Neural progenitor cell (in vitro differentiated cells): ENCODE measurements at regions not wholly inside any gene's neighbourhood (a gene's known extent, or its start where the extent isn't known, plus 50 kb on each side); places are given as distances from the start of the nearest gene placed in this dataset.

ENCODE experiments used
- DNase-seq: peaks from one replicate; pipeline ENCODE4 v3.0.0-alpha.2; 2016; ENCODE audit warnings: low spot score
- H2AFZ ChIP-seq: fragments of 200-600 bp; sonication (generic); replicated peaks from 2 replicates; pipeline ENCODE4 v1.6.1; 2016; ENCODE audit warnings: antibody characterized with exemption
- H3F3A ChIP-seq: fragments of 200-600 bp; sonication (generic); 2 replicates; pipeline ENCODE4 v1.6.1; 2016; ENCODE audit warnings: antibody characterized with exemption, low read depth
- H3K27ac ChIP-seq: fragments of 200-600 bp; sonication (generic); 2 replicates; pipeline ENCODE4 v1.5.1; 2016; ENCODE audit warnings: mild to moderate bottlenecking
- H3K27me3 ChIP-seq: fragments of 200-600 bp; sonication (generic); 2 replicates; pipeline ENCODE4 v1.6.1; 2016; ENCODE audit warnings: mild to moderate bottlenecking, moderate library complexity
- H3K36me3 ChIP-seq: fragments of 200-600 bp; sonication (generic); 2 replicates; pipeline ENCODE4 v1.5.1; 2016
- H3K4me1 ChIP-seq: fragments of 200-600 bp; sonication (generic); 2 replicates; pipeline ENCODE4 v1.6.1; 2016; ENCODE audit warnings: mixed run types
- H3K4me2 ChIP-seq: fragments of 200-600 bp; sonication (generic); 2 replicates; pipeline ENCODE4 v1.6.1; 2016
- H3K4me3 ChIP-seq: fragments of 200-600 bp; sonication (generic); 2 replicates; pipeline ENCODE4 v1.5.1; 2016
- H3K79me2 ChIP-seq: fragments of 200-600 bp; sonication (generic); 2 replicates; pipeline ENCODE4 v1.6.1; 2016; ENCODE audit warnings: low read depth
- H3K9ac ChIP-seq: fragments of 200-600 bp; sonication (generic); 2 replicates; pipeline ENCODE4 v1.6.1; 2016
- H3K9me3 ChIP-seq: fragments of 200-600 bp; sonication (generic); 2 replicates; pipeline ENCODE4 v1.5.1; 2016; ENCODE audit warnings: low read depth
- H4K20me1 ChIP-seq: fragments of 200-600 bp; sonication (generic); 2 replicates; pipeline ENCODE4 v1.6.1; 2016; ENCODE audit warnings: low read depth
- H3K27ac Mint-ChIP-seq: 3 replicates; pipeline ENCODE4 v1.8.0; 2021; ENCODE audit warnings: mixed read lengths
- H3K27me3 Mint-ChIP-seq: 2 replicates; pipeline ENCODE4 v1.8.0; 2022; ENCODE audit warnings: low read depth, mild to moderate bottlenecking, inconsistent platforms, moderate library complexity, mixed read lengths; ENCODE audit not compliant: insufficient read depth
- H3K36me3 Mint-ChIP-seq: 3 replicates; pipeline ENCODE4 v1.8.0; 2021; ENCODE audit warnings: mixed read lengths
- H3K4me1 Mint-ChIP-seq: 3 replicates; pipeline ENCODE4 v1.8.0; 2021; ENCODE audit warnings: mixed read lengths
- H3K4me3 Mint-ChIP-seq: 3 replicates; pipeline ENCODE4 v1.8.0; 2021; ENCODE audit warnings: mild to moderate bottlenecking, moderate library complexity, mixed read lengths
- H3K9me3 Mint-ChIP-seq: 3 replicates; pipeline ENCODE4 v1.8.0; 2020; ENCODE audit warnings: mixed read lengths
- EZH2 ChIP-seq: fragments of 200-600 bp; sonication (generic); IDR thresholded peaks from 2 replicates; pipeline ENCODE4 v1.6.1; 2017; ENCODE audit warnings: antibody characterized with exemption, mild to moderate bottlenecking, moderate library complexity
- EZH2phosphoT487 ChIP-seq: fragments of 200-600 bp; sonication (generic); IDR thresholded peaks from 2 replicates; pipeline ENCODE4 v1.6.1; 2017; ENCODE audit warnings: antibody characterized with exemption
- TF ChIP-seq, protein P1 (sequence below): fragments of 200-600 bp; sonication (generic); IDR thresholded peaks from 2 replicates; pipeline ENCODE4 v1.5.1; 2017; ENCODE audit warnings: antibody characterized with exemption, mild to moderate bottlenecking

GRCh38 chr4:30268370-30268769 lies 451.8 kb upstream of the PCDH7 start:
- Histone ChIP-seq H3K4me1 (no peaks in the 10 kb centered on the region), H3K27me3 (no peaks in the 10 kb centered on the region), H2AFZ (no peak overlapping the region), H3F3A (no peaks in the 10 kb centered on the region), H3K27ac (no peak overlapping the region), H3K9ac (no peak overlapping the region), H3K4me2 (no peak overlapping the region), H3K9me3 (no peaks in the 10 kb centered on the region), H4K20me1 (no peaks in the 10 kb centered on the region), H3K36me3 (no peaks in the 10 kb centered on the region), H3K79me2 (no peaks in the 10 kb centered on the region), H3K4me3 (no peak overlapping the region)
- Mint-ChIP-seq H3K36me3 (no peaks in the 10 kb centered on the region), H3K4me3 (no peak overlapping the region), H3K9me3 (peaks cover 7% of the 10 kb centered on the region), H3K27me3 (peaks cover 7% of the 10 kb centered on the region), H3K4me1 (peaks cover 3% of the 10 kb centered on the region), H3K27ac (no peak overlapping the region)
- TF ChIP-seq EZH2phosphoT487, result no peak
- no peak for TF ChIP-seq EZH2
- TF ChIP-seq, protein P1, sequence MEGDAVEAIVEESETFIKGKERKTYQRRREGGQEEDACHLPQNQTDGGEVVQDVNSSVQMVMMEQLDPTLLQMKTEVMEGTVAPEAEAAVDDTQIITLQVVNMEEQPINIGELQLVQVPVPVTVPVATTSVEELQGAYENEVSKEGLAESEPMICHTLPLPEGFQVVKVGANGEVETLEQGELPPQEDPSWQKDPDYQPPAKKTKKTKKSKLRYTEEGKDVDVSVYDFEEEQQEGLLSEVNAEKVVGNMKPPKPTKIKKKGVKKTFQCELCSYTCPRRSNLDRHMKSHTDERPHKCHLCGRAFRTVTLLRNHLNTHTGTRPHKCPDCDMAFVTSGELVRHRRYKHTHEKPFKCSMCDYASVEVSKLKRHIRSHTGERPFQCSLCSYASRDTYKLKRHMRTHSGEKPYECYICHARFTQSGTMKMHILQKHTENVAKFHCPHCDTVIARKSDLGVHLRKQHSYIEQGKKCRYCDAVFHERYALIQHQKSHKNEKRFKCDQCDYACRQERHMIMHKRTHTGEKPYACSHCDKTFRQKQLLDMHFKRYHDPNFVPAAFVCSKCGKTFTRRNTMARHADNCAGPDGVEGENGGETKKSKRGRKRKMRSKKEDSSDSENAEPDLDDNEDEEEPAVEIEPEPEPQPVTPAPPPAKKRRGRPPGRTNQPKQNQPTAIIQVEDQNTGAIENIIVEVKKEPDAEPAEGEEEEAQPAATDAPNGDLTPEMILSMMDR, result no peak
- DNase-seq, result no peak

DNA sequence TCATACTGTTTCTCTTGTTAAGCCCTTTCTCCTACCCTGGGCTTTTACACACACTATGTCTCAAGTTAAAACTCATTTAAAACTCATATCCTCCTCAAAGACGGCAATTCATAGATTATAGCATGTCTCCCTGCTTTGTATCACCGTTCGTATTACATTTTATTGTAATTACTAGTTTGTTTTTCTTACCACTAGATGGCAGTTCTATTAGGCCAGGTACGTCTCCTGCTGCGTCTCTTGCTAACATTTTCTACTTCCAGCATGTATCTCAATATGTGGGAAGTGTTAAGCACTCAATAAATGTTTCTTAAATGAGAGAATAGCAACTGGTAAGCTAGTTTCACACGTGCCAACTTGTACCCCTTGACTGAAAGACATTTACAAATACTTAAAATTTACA lies 450.3 kb upstream of the PCDH7 start:
- H3K36me3 ChIP-seq, result no peaks in the 10 kb centered on the region
- H3K36me3 Mint-ChIP-seq, result no peaks in the 10 kb centered on the region

GRCh38 chr4:30281986-30282385 lies 438.2 kb upstream of the PCDH7 start:
- no peaks in the 10 kb centered on the region for H3K4me1 ChIP-seq
- H3K4me3 ChIP-seq, result no peak overlapping the region
- H3K36me3 ChIP-seq, result no peaks in the 10 kb centered on the region
- TF ChIP-seq, protein P1, result no peak
- no peak for TF ChIP-seq EZH2phosphoT487
- TF ChIP-seq EZH2, result no peak
- peaks cover 4% of the 10 kb centered on the region for H3K27me3 Mint-ChIP-seq
- DNase-seq, result no peak
- no peak overlapping the region for H3K9ac ChIP-seq
- H3K9me3 ChIP-seq, result no peaks in the 10 kb centered on the region
- no peaks in the 10 kb centered on the region for H3K4me1 Mint-ChIP-seq
- no peak overlapping the region for H3K27ac Mint-ChIP-seq
- H4K20me1 ChIP-seq, result no peaks in the 10 kb centered on the region
- no peak overlapping the region for H3K27ac ChIP-seq
- no peak overlapping the region for H2AFZ ChIP-seq
- H3K27me3 ChIP-seq, result no peaks in the 10 kb centered on the region
- no peaks in the 10 kb centered on the region for H3K79me2 ChIP-seq
- H3K4me2 ChIP-seq, result no peak overlapping the region
- peaks cover 13% of the 10 kb centered on the region for H3F3A ChIP-seq
- H3K9me3 Mint-ChIP-seq, result no peaks in the 10 kb centered on the region
- no peak overlapping the region for H3K4me3 Mint-ChIP-seq
- no peaks in the 10 kb centered on the region for H3K36me3 Mint-ChIP-seq

More for the DNA sequence above, 450.3 kb upstream of the PCDH7 start:
- no peak overlapping the region for H3K4me2 ChIP-seq
- DNase-seq, result no peak
- H3K9ac ChIP-seq, result no peak overlapping the region
- no peak overlapping the region for H3K27ac ChIP-seq
- peaks cover 11% of the 10 kb centered on the region for H3K9me3 Mint-ChIP-seq
- H3K9me3 ChIP-seq, result no peaks in the 10 kb centered on the region
- no peaks in the 10 kb centered on the region for H3K4me1 ChIP-seq
- H3K79me2 ChIP-seq, result no peaks in the 10 kb centered on the region
- H3K27me3 Mint-ChIP-seq, result peaks cover 5% of the 10 kb centered on the region
- TF ChIP-seq EZH2phosphoT487 (no peak), EZH2 (no peak)
- TF ChIP-seq, protein P1, result peak; percentile 54
- H3F3A ChIP-seq, result no peaks in the 10 kb centered on the region
- no peaks in the 10 kb centered on the region for H3K27me3 ChIP-seq
- H3K4me1 Mint-ChIP-seq, result peaks cover under 1% of the 10 kb centered on the region
- H3K4me3 Mint-ChIP-seq, result no peak overlapping the region
- H3K4me3 ChIP-seq, result no peak overlapping the region
- H4K20me1 ChIP-seq, result no peaks in the 10 kb centered on the region
- H2AFZ ChIP-seq, result peak overlapping the region; percentile 59
- H3K27ac Mint-ChIP-seq, result no peak overlapping the region
